Epithelial cell of prostate (primary cell): ENCODE measurements at regions not wholly inside any gene's neighbourhood (a gene's known extent, or its start where the extent isn't known, plus 50 kb on each side); places are given as distances from the start of the nearest gene placed in this dataset.
A peak's percentile ranks its signal among the peaks of the same experiment; 100 is the strongest.
"Not testable (repeated sequence)": the region's sequence is repeated elsewhere in the genome, so short reads cannot be mapped to it uniquely, and the experiment has no call there.

ENCODE experiments used
- DNase-seq: peaks from one replicate; pipeline ENCODE4 v3.0.0-alpha.2; 2011; ENCODE audit warnings: low read depth, low spot score
- H3K27ac ChIP-seq: fragments of 450-650 bp; 2 replicates; pipeline ENCODE4 v1.5.1; 2017; ENCODE audit warnings: mild to moderate bottlenecking

DNA sequence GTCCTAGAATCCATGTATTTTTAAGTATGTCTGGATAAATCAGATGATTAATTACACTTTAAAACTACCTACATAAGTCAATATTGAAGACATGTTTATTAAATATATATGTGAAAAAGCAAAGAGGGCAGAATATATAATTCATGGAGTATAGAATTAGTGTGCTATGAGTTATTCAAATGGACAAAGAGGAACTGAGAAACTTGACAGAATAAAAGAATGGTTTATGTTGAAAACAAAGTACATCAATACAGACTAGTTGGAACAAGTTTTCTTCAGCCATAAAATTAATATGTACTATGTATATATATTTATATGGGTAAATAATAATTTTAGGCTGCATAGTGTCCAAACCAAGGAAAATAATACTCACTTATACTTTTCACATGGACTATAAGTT lies 173.5 kb downstream of the NPFFR2 start:
- no peak overlapping the region for H3K27ac ChIP-seq

DNA sequence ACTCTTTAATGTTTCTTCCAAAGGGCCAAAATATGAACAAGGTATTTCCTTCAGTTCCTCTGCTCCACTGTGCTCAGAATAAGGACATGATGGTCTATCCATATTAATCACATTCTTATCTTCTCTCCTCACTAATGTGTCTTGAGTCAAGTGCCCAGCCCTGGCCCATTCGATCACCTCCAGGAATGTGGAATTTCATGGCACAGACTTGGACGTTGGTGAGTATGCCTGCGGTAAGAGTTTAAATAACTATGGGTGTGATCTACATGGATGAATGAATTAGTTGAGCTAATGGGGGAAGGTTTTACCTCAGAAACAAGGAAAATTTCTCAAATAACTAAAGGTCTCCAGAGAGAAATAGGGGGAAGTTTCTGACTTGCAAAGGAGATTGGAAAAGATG lies 174.0 kb downstream of the NPFFR2 start:
- no peak overlapping the region for H3K27ac ChIP-seq

More for the DNA sequence above, 173.5 kb downstream of the NPFFR2 start:
- no peak for DNase-seq

DNA sequence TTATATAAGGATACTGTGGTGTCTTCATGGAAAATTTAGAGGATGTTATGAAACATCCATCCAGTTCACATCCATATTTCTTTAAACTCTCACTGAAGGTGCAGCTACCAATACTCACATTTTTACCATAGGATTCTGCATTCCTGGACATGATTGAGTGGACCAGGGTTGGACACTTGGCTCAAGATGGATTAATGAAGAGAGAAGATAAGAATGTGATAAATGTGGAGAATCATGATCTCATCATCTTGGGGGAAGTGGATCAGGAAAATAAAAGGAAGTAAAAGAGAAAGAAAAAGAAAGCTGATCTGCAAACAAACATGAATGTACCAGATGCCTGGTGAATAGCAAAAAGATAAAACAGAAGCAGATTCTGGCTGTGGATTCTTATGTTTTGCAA lies 175.4 kb downstream of the NPFFR2 start:
- no peak overlapping the region for H3K27ac ChIP-seq
- DNase-seq: no peak

More for the DNA sequence above, 174.0 kb downstream of the NPFFR2 start:
- DNase-seq: no peak

DNA sequence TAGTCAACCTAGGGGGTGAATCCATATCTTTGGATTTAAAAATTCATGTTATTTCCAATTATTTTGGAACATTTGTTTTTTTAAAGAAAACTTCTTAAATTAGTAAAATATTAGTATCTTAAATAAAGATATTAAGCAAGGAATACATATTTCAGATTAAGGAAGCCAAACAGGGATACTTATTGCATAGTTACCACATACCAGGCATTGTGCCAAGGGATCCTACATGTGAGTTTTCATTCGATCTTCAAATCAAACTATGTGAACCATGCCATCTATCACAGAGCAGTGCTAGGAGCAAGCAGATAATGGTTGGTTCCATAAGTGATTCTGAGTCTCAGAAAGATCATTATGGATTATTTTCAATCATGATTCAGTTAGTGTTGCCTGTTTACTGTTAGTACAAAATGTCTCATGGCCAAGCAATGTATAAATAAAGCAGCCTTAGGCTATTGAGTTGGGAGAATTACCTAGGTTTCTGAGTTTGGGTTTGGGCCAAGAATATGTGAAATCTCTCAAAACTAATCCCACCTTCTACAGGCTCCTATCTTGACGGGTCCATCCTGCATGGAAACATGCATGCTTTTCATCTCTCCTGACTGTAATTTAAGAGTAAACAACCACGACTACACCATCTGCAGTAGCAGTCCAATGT lies 176.7 kb downstream of the NPFFR2 start:
- DNase-seq: no peak
- H3K27ac ChIP-seq: peak overlapping the region; percentile 55

DNA sequence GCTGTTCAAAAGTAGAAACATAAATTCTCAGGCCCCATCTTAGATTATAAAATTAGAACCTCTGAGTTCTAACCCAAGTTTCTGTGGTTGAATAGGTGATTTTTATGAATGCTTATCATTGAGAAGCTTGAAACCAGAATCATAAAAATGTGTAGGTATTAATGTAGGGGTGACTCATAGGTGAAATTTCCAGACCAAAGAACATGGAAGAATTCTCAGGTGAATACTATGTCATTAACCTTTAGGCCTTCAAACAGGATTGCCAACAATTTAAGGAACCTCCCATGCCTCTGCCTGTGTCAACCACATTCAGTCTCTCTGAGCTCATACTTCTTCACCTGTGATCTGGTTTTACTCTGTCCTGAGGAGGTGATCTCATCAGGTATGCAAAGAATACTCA lies 177.8 kb downstream of the NPFFR2 start:
- peak; percentile 70 for DNase-seq

DNA sequence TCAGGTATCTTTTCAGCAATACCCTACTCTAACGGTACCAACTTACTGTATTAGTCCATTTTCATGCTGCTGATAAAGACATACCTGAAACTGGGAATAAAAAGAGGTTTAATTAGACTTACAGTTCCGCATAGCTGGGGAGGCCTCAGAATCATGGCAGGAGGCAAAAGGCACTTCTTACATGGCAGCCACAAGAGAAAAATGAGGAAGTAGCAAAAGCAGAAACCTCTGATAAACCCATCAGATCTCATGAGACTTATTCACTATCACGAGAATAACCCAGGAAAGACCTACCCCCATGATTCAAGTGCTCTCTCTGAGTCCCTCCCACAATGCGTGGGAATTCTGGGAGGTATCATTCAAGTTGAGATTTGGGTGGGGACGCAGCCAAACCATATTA lies 182.0 kb downstream of the NPFFR2 start:
- not testable (repeated sequence) for H3K27ac ChIP-seq, DNase-seq

More for the DNA sequence above, 177.8 kb downstream of the NPFFR2 start:
- H3K27ac ChIP-seq: peak overlapping the region; percentile 55

DNA sequence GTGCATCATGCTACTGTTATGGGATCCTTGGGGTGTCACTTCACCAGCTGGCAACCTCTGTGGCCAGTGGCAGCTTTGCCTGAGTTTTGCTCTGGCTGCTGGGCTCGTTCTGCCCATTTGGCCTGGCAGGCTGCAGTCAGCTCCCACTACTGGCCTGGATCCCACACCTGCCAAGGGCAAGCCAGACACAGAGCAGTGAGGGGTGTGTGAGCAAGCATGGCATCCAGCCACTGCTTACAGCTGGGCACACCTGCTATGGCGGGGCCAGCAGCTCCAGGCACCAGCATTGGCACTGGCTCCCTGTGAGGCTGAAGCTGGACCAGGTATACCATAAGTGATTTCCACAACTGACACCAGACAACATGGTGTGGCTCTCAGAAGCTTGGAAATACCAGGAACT lies 183.4 kb downstream of the NPFFR2 start:
- no peak overlapping the region for H3K27ac ChIP-seq
- DNase-seq: no peak

DNA sequence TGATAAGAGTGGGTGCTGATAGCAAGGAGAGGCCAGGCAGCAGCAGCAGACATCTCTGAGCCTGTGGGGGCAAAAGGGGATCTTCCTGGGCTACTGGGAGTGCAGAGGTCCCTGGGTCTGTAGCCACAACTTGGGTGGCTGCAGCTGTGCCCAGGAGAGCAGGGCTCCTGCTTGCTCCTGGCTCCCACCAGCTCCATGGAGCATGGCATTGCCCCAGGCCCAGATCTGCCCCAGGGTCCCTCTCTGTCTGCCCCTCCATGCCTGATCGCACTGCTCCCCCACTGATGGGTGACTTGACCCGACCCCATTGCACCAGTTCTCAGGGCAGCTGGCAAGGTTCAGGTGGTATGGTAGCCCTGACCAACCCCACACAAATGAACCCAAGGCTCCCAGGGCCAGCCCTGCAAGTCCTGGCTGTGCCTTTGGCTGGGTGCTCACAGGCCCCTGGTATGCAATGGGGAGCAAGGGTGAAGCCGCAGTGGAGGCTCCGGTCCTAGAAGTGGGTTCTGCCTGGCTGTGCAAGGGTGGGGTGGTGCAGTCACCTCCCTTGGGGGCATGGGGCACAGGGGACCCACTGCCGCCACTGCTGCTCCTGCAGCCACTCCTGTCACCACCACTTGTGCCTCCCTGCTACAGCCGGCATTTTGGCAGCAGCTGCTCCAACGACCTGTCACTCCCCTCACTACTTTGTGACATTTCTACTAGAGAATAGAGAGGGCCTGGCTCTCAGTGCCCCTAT lies 184.9 kb downstream of the NPFFR2 start:
- no peak overlapping the region for H3K27ac ChIP-seq
- no peak for DNase-seq

DNA sequence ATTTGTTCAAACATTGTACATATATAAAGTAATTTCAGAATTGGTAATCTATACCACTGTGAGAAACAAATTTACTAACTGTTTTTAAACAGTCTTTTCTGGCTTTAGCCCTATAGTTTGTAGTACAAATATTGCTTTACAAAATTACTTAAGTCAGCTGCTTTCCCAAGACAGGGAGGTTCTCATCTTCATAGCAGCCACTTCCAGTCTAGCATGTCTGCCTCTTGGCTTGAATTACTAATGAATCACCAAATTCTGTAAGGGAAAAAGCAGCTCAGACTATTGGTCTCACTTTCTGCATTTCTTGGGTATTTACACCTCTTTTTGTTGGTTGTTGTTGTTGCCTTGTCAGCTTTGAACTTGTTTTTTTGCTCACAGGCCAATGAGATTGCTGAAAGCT lies 187.2 kb downstream of the NPFFR2 start:
- no peak overlapping the region for H3K27ac ChIP-seq
- no peak for DNase-seq
